ENCODE measurements at regions not wholly inside any gene's neighbourhood (a gene's known extent, or its start where the extent isn't known, plus 50 kb on each side); places are given as distances from the start of the nearest gene placed in this dataset.

- intact Hi-C loops (cut with DNase I), result no loop called here
- Histone ChIP-seq H3K4me3 (no peak overlapping the region), H3K27me3 (no peaks in the 10 kb centered on the region), H3K4me1 (no peaks in the 10 kb centered on the region), H3K27ac (no peak overlapping the region), H3K9me3 (no peaks in the 10 kb centered on the region), H3K36me3 (no peaks in the 10 kb centered on the region)
- TF ChIP-seq, protein P1, sequence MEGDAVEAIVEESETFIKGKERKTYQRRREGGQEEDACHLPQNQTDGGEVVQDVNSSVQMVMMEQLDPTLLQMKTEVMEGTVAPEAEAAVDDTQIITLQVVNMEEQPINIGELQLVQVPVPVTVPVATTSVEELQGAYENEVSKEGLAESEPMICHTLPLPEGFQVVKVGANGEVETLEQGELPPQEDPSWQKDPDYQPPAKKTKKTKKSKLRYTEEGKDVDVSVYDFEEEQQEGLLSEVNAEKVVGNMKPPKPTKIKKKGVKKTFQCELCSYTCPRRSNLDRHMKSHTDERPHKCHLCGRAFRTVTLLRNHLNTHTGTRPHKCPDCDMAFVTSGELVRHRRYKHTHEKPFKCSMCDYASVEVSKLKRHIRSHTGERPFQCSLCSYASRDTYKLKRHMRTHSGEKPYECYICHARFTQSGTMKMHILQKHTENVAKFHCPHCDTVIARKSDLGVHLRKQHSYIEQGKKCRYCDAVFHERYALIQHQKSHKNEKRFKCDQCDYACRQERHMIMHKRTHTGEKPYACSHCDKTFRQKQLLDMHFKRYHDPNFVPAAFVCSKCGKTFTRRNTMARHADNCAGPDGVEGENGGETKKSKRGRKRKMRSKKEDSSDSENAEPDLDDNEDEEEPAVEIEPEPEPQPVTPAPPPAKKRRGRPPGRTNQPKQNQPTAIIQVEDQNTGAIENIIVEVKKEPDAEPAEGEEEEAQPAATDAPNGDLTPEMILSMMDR (IDR thresholded peaks at IDR 0.05), result no peak
- no peak for TF ChIP-seq POLR2A (IDR thresholded peaks at IDR 0.05)
- WGBS (ENCODE audit: insufficient coverage, low coverage, low lambda C conversion rate, missing lambda C conversion rate), result 23% methylated on average over 2 of the region's 2 CpGs
- no peak for ATAC-seq
- DNase-seq, result no peak
Measured at GRCh38 chr3:162348912-162349311, 852.3 kb downstream of the OTOL1 start.

DNA sequence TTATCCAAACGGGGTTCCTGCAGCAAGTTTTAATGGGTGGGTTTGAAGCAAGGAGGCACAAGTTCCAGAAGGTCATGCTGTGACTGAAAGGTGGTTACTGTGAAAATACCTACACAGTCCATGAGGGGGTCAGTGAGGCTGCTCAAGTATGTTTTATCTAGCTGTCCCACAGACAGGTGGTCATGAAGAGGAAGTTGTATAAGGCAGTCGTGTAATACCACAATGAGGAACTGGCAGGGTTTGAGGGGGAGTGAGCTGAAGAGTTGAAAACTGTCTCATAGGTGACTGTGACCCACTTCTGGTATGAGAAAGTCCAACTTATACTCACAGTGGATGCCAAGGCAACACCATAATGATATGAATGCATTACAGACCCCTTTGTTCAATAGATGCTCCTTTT is 856.8 kb downstream of the OTOL1 start:
- TF ChIP-seq, protein P1 (IDR thresholded peaks at IDR 0.05), result no peak
- TF ChIP-seq POLR2A (IDR thresholded peaks at IDR 0.05), result no peak
- Histone ChIP-seq H3K4me3 (no peak overlapping the region), H3K36me3 (no peaks in the 10 kb centered on the region), H3K4me1 (no peaks in the 10 kb centered on the region), H3K9me3 (no peaks in the 10 kb centered on the region), H3K27ac (no peak overlapping the region), H3K27me3 (no peaks in the 10 kb centered on the region)
- intact Hi-C loops (cut with DNase I), result no loop called here
- 36% methylated on average over 2 of the region's 2 CpGs for WGBS (ENCODE audit: insufficient coverage, low coverage, low lambda C conversion rate, missing lambda C conversion rate)
- ATAC-seq (no peak), DNase-seq (no peak)

DNA sequence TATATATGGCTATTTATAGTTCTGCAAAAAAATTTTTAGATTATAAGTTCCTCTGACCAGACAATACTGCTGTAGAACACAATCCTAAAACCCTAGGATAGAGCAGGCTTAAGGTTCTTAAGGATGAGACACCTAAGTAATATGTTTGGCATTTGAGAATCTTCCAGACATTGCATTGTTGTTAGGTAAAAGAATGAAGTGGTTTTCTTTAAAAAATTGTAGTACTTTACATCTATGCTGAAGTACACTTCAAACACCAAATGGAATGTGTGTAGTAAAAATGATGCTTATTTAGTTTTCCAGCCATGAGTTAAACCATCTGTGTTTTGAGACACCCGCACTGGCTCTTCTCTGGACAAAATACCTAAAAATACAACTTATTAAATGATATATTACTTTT is 857.7 kb downstream of the OTOL1 start:
- 64% methylated on average over 1 of the region's 1 CpG for WGBS (ENCODE audit: insufficient coverage, low coverage, low lambda C conversion rate, missing lambda C conversion rate)

GRCh38 chr3:162365066-162365719 is 868.6 kb downstream of the OTOL1 start:
- intact Hi-C loops (cut with DNase I), result no loop called here
- no peak overlapping the region for H3K4me3 ChIP-seq
- H3K4me1 ChIP-seq, result no peaks in the 10 kb centered on the region
- no peaks in the 10 kb centered on the region for H3K9me3 ChIP-seq
- DNase-seq (no peak), ATAC-seq (no peak)
- H3K27me3 ChIP-seq, result no peaks in the 10 kb centered on the region
- no peak for TF ChIP-seq POLR2A (IDR thresholded peaks at IDR 0.05)
- TF ChIP-seq, protein P1 (IDR thresholded peaks at IDR 0.05), result no peak
- 44% methylated on average over 4 of the region's 4 CpGs for WGBS (ENCODE audit: insufficient coverage, low coverage, low lambda C conversion rate, missing lambda C conversion rate)
- H3K36me3 ChIP-seq, result no peaks in the 10 kb centered on the region
- no peak overlapping the region for H3K27ac ChIP-seq

More for the DNA sequence above, 857.7 kb downstream of the OTOL1 start:
- intact Hi-C loops (cut with DNase I), result no loop called here
- Histone ChIP-seq H3K4me3 (no peak overlapping the region), H3K36me3 (no peaks in the 10 kb centered on the region), H3K27me3 (no peaks in the 10 kb centered on the region), H3K4me1 (no peaks in the 10 kb centered on the region), H3K9me3 (no peaks in the 10 kb centered on the region), H3K27ac (no peak overlapping the region)
- no peak for TF ChIP-seq POLR2A (IDR thresholded peaks at IDR 0.05)
- TF ChIP-seq, protein P1 (IDR thresholded peaks at IDR 0.05), result no peak
- DNase-seq (no peak), ATAC-seq (no peak)
